Keratinocyte (primary cell): ENCODE measurements at regions not wholly inside any gene's neighbourhood (a gene's known extent, or its start where the extent isn't known, plus 50 kb on each side); places are given as distances from the start of the nearest gene placed in this dataset.

Experiments
- CTCF ChIP-seq, 3 experiments: IDR thresholded peaks in 1 of 3; conservative IDR thresholded peaks in 1 of 3; optimal IDR thresholded peaks in 1 of 3; 2 replicates in 2 of 3; 3 replicates in 1 of 3; pipeline versions ENCODE3 to v1.5.1; 2011; ENCODE audit warnings: low read length in 3 of 3, mild to moderate bottlenecking in 3 of 3, moderate library complexity in 2 of 3, control low read depth in 1 of 3, inconsistent platforms in 1 of 3; ENCODE audit not compliant: insufficient read depth in 2 of 3; ENCODE audit errors: extremely low read depth in 1 of 3
- EZH2 ChIP-seq: IDR thresholded peaks from one replicate; pipeline ENCODE4 v1.6.1; 2012; ENCODE audit warnings: inconsistent platforms, mild to moderate bottlenecking, low read length, moderate library complexity

- TF ChIP-seq CTCF (optimal IDR thresholded peaks at IDR 0.05 in 1 of 3, IDR thresholded peaks at IDR 0.05 in 1 of 3, conservative IDR thresholded peaks at IDR 0.05 in 1 of 3; ENCODE audit: extremely low read depth in 1 of 3, insufficient read depth in 2 of 3, low read length in 3 of 3) (no peak), EZH2 (no peak)
Observed at GRCh38 chr13:104411141-104411765, 1345.0 kb upstream of the SLC10A2 start.
